ENCODE measurements at regions not wholly inside any gene's neighbourhood (a gene's known extent, or its start where the extent isn't known, plus 50 kb on each side); places are given as distances from the start of the nearest gene placed in this dataset.

- TF ChIP-seq ZSCAN21 (CRISPR knock-in tag; IDR thresholded peaks at IDR 0.05; ENCODE audit: borderline replicate concordance) (no peak), PPARG (CRISPR knock-in tag; conservative IDR thresholded peaks at IDR 0.05) (no peak), MLLT10 (CRISPR knock-in tag; IDR thresholded peaks at IDR 0.05) (no peak), DDIT3 (CRISPR knock-in tag; IDR thresholded peaks at IDR 0.05) (no peak), ZNF674 (CRISPR knock-in tag; IDR thresholded peaks at IDR 0.05; ENCODE audit: low read depth) (no peak), RNF2 (conservative IDR thresholded peaks at IDR 0.05; ENCODE audit: low read depth) (no peak), ZNF260 (CRISPR knock-in tag; IDR thresholded peaks at IDR 0.05; ENCODE audit: borderline replicate concordance, low read depth) (no peak)
- TF ChIP-seq, protein P1, sequence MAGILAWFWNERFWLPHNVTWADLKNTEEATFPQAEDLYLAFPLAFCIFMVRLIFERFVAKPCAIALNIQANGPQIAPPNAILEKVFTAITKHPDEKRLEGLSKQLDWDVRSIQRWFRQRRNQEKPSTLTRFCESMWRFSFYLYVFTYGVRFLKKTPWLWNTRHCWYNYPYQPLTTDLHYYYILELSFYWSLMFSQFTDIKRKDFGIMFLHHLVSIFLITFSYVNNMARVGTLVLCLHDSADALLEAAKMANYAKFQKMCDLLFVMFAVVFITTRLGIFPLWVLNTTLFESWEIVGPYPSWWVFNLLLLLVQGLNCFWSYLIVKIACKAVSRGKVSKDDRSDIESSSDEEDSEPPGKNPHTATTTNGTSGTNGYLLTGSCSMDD (CRISPR knock-in tag; IDR thresholded peaks at IDR 0.05) = no peak
Observed at GRCh38 chr4:176988226-176988625, 195.5 kb upstream of the VEGFC start (continued).

GRCh38 chr4:176989186-176989585 is 196.5 kb upstream of the VEGFC start:
- no peak overlapping the region for H3K9ac ChIP-seq (ENCODE audit: insufficient read depth, low read depth, low read length)
- no peak overlapping the region for H3K4me2 ChIP-seq (ENCODE audit: low read depth, low read length)
- no peaks in the 10 kb centered on the region for H4K20me1 ChIP-seq (ENCODE audit: insufficient read depth, low read length)
- H3K4me3 ChIP-seq (replicated peaks in 1 of 3; ENCODE audit: insufficient read depth in 1 of 3, low read depth in 2 of 3, low read length in 3 of 3) = no peak overlapping the region
- ATAC-seq (no peak), DNase-seq (ENCODE audit: low spot score) (no peak), FAIRE-seq (no peak)
- intact Hi-C loops (cut with micrococcal nuclease; ENCODE audit: unreplicated experiment) (no loop called here), in situ Hi-C loops (cut with HindIII; ENCODE audit: extremely low pct_ligation_motif_present, low pct_unique_long_range_greater_than_20kb) (no loop called here)
- no TSS peak for BruUV-seq (replicated peaks)
- CTCF ChIA-PET (ENCODE audit: low intra/inter-chr PET ratio, low total read pairs) = no interaction called here
- WGBS (ENCODE audit: low lambda C conversion rate) = 6% methylated on average over 1 of the region's 1 CpG
- no peaks in the 10 kb centered on the region for H3K79me2 ChIP-seq (ENCODE audit: insufficient read depth, low read length)
- no peak overlapping the region for H3K27ac ChIP-seq (ENCODE audit: extremely low read length, insufficient read depth, low read length)
- no peak overlapping the region for H2AFZ ChIP-seq (ENCODE audit: low read length)
- no peaks in the 10 kb centered on the region for H3K4me1 ChIP-seq (ENCODE audit: insufficient read depth, low read length)
- H3K9me3 ChIP-seq (ENCODE audit: low read length) = no peaks in the 10 kb centered on the region
- 0 out of 5 replicates have a peak, but pooled peaks cover 0 to 1% of the 10 kb centered on the region in 2 experiments for H3K27me3 ChIP-seq (ENCODE audit: control insufficient read depth in 1 of 2, insufficient read depth in 2 of 2, low read length in 2 of 2)
- H3K36me3 ChIP-seq (replicated peaks in 1 of 2; ENCODE audit: control insufficient read depth in 1 of 2, insufficient read depth in 2 of 2, low read length in 2 of 2) = no peaks in the 10 kb centered on the region
- POLR2A ChIA-PET = no interaction called here
- TF ChIP-seq ZSCAN12 (CRISPR knock-in tag; IDR thresholded peaks at IDR 0.05) (no peak), ZNF839 (CRISPR knock-in tag; IDR thresholded peaks at IDR 0.05; ENCODE audit: borderline replicate concordance) (no peak), USF2 (IDR thresholded peaks at IDR 0.05; ENCODE audit: low read depth, low read length) (no peak), USF2 (CRISPR knock-in tag; IDR thresholded peaks at IDR 0.05; ENCODE audit: borderline replicate concordance) (no peak), ARID2 (CRISPR knock-in tag; IDR thresholded peaks at IDR 0.05; ENCODE audit: borderline replicate concordance) (no peak), SPEN (CRISPR knock-in tag; IDR thresholded peaks at IDR 0.05; ENCODE audit: low read depth) (no peak), ZBTB8A (CRISPR knock-in tag; IDR thresholded peaks at IDR 0.05; ENCODE audit: borderline replicate concordance, low read depth) (no peak), NFKB2 (CRISPR knock-in tag; IDR thresholded peaks at IDR 0.05; ENCODE audit: borderline replicate concordance) (no peak)
- TF ChIP-seq, protein P2, sequence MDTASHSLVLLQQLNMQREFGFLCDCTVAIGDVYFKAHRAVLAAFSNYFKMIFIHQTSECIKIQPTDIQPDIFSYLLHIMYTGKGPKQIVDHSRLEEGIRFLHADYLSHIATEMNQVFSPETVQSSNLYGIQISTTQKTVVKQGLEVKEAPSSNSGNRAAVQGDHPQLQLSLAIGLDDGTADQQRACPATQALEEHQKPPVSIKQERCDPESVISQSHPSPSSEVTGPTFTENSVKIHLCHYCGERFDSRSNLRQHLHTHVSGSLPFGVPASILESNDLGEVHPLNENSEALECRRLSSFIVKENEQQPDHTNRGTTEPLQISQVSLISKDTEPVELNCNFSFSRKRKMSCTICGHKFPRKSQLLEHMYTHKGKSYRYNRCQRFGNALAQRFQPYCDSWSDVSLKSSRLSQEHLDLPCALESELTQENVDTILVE (CRISPR knock-in tag; IDR thresholded peaks at IDR 0.05) = no peak
